ENCODE measurements at regions not wholly inside any gene's neighbourhood (a gene's known extent, or its start where the extent isn't known, plus 50 kb on each side); places are given as distances from the start of the nearest gene placed in this dataset.
A peak's percentile ranks its signal among the peaks of the same experiment; 100 is the strongest.

- H3K36me3 ChIP-seq, result no peaks in the 10 kb centered on the region
- DNase-seq, result no peak
- H3K9me3 ChIP-seq, result no peaks in the 10 kb centered on the region
- no peaks in the 10 kb centered on the region for H3K27me3 ChIP-seq
- no peak overlapping the region for H3K4me3 ChIP-seq
- H3K27ac ChIP-seq, result no peak overlapping the region
- no peak for TF ChIP-seq POLR2A (IDR thresholded peaks at IDR 0.05)
- TF ChIP-seq CTCF (IDR thresholded peaks at IDR 0.05), result peak in 2 of 6 experiments; percentile 14 to 39
- H3K4me1 ChIP-seq, result no peaks in the 10 kb centered on the region
Measured at GRCh38 chr6:140052736-140053729, 678.6 kb upstream of the CITED2 start.

- no peaks in the 10 kb centered on the region for H3K4me1 ChIP-seq
- TF ChIP-seq POLR2A (IDR thresholded peaks at IDR 0.05) (no peak), CTCF (IDR thresholded peaks at IDR 0.05) (no peak)
- no peaks in the 10 kb centered on the region for H3K36me3 ChIP-seq
- H3K27me3 ChIP-seq, result no peaks in the 10 kb centered on the region
- DNase-seq, result no peak
- no peak overlapping the region for H3K4me3 ChIP-seq
- H3K27ac ChIP-seq, result no peak overlapping the region
- no peaks in the 10 kb centered on the region for H3K9me3 ChIP-seq
Measured at GRCh38 chr6:140051521-140052512, 677.4 kb upstream of the CITED2 start.

GRCh38 chr6:140050101-140050995 lies 675.9 kb upstream of the CITED2 start:
- H3K4me3 ChIP-seq, result no peak overlapping the region
- H3K27ac ChIP-seq, result no peak overlapping the region
- H3K4me1 ChIP-seq, result no peaks in the 10 kb centered on the region
- no peak for TF ChIP-seq POLR2A (IDR thresholded peaks at IDR 0.05)
- TF ChIP-seq CTCF (IDR thresholded peaks at IDR 0.05), result no peak
- DNase-seq, result no peak
- no peaks in the 10 kb centered on the region for H3K9me3 ChIP-seq
- no peaks in the 10 kb centered on the region for H3K27me3 ChIP-seq
- no peaks in the 10 kb centered on the region for H3K36me3 ChIP-seq

- Histone ChIP-seq H3K27ac (no peak overlapping the region), H3K27me3 (no peaks in the 10 kb centered on the region), H3K9me3 (no peaks in the 10 kb centered on the region), H3K4me3 (no peak overlapping the region), H3K4me1 (no peaks in the 10 kb centered on the region), H3K36me3 (no peaks in the 10 kb centered on the region)
- TF ChIP-seq POLR2A (IDR thresholded peaks at IDR 0.05) (no peak), CTCF (IDR thresholded peaks at IDR 0.05) (no peak)
- no peak for DNase-seq
Measured at GRCh38 chr6:140049251-140049650, 674.8 kb upstream of the CITED2 start.

All from Peyer's patch (tissue), 4 donors.